H9 (cell line): ENCODE measurements at regions not wholly inside any gene's neighbourhood (a gene's known extent, or its start where the extent isn't known, plus 50 kb on each side); places are given as distances from the start of the nearest gene placed in this dataset.

Source experiments
- DNase-seq: peaks from one replicate; pipeline ENCODE4 v3.0.0-alpha.2; 2017
- H2AFZ ChIP-seq: one replicate; pipeline ENCODE4 v1.6.1; 2013; ENCODE audit warnings: mild to moderate bottlenecking, low read length, control low read depth, moderate library complexity
- H2AK5ac ChIP-seq: 2 replicates; pipeline ENCODE4 v1.6.1; 2013; ENCODE audit warnings: low read length, control low read depth, mixed read lengths; ENCODE audit not compliant: insufficient read length
- H2BK120ac ChIP-seq: one replicate; pipeline ENCODE4 v1.6.1; 2013; ENCODE audit warnings: low read depth, mild to moderate bottlenecking, low read length, control low read depth, inconsistent platforms; ENCODE audit not compliant: poor library complexity, severe bottlenecking
- H2BK12ac ChIP-seq: 2 replicates; pipeline ENCODE4 v1.6.1; 2013; ENCODE audit warnings: low read length, control low read depth, mixed read lengths, low read depth; ENCODE audit not compliant: insufficient read length
- H2BK15ac ChIP-seq: 2 replicates; pipeline ENCODE4 v1.6.1; 2013; ENCODE audit warnings: low read depth, low read length, control low read depth
- H2BK20ac ChIP-seq: one replicate; pipeline ENCODE4 v1.6.1; 2013; ENCODE audit warnings: low read depth, mild to moderate bottlenecking, low read length, control low read depth, inconsistent platforms; ENCODE audit not compliant: poor library complexity, severe bottlenecking
- H2BK5ac ChIP-seq: 2 replicates; pipeline ENCODE4 v1.6.1; 2013; ENCODE audit warnings: low read length, control low read depth, mixed read lengths; ENCODE audit not compliant: insufficient read length
- H3K14ac ChIP-seq: 2 replicates; pipeline ENCODE4 v1.6.1; 2013; ENCODE audit warnings: low read length, control low read depth; ENCODE audit not compliant: insufficient read depth
- H3K18ac ChIP-seq: 2 replicates; pipeline ENCODE4 v1.6.1; 2013; ENCODE audit warnings: low read depth, mild to moderate bottlenecking, mixed read lengths, low read length, control low read depth; ENCODE audit not compliant: insufficient read length
- H3K23ac ChIP-seq: 2 replicates; pipeline ENCODE4 v1.6.1; 2013; ENCODE audit warnings: low read length, control low read depth, mixed read lengths, low read depth; ENCODE audit not compliant: insufficient read length
- H3K23me2 ChIP-seq: 2 replicates; pipeline ENCODE4 v1.6.1; 2013; ENCODE audit warnings: low read depth, mild to moderate bottlenecking, mixed read lengths, low read length, control low read depth; ENCODE audit not compliant: insufficient read length, poor library complexity, severe bottlenecking
- H3K27ac ChIP-seq: 2 replicates; pipeline ENCODE4 v1.5.1; 2013; ENCODE audit warnings: low read length, control low read depth, mixed read lengths, low read depth; ENCODE audit not compliant: insufficient read length
- H3K27me3 ChIP-seq: 2 replicates; pipeline ENCODE4 v1.6.1; 2013; ENCODE audit warnings: low read length, control low read depth, inconsistent platforms; ENCODE audit not compliant: insufficient read depth
- H3K4ac ChIP-seq: 2 replicates; pipeline ENCODE4 v1.6.1; 2013; ENCODE audit warnings: low read depth, mild to moderate bottlenecking, control low read depth, inconsistent platforms, low read length, moderate library complexity
- H3K4me1 ChIP-seq: 2 replicates; pipeline ENCODE4 v1.6.1; 2013; ENCODE audit warnings: low read length, control low read depth, inconsistent platforms; ENCODE audit not compliant: insufficient read depth
- H3K4me2 ChIP-seq: 2 replicates; pipeline ENCODE4 v1.6.1; 2013; ENCODE audit warnings: low read length, control low read depth, mixed read lengths; ENCODE audit not compliant: insufficient read length, insufficient read depth
- H3K56ac ChIP-seq: 2 replicates; pipeline ENCODE4 v1.6.1; 2013; ENCODE audit warnings: low read depth, mild to moderate bottlenecking, mixed read lengths, low read length, control low read depth; ENCODE audit not compliant: insufficient read length
- H3K79me1 ChIP-seq: 2 replicates; pipeline ENCODE4 v1.6.1; 2013; ENCODE audit warnings: low read depth, mild to moderate bottlenecking, moderate library complexity, low read length, control low read depth, inconsistent platforms; ENCODE audit not compliant: insufficient read depth, poor library complexity, severe bottlenecking
- H3K79me2 ChIP-seq: 2 replicates; pipeline ENCODE4 v1.6.1; 2013; ENCODE audit warnings: low read length, control low read depth, inconsistent platforms; ENCODE audit not compliant: insufficient read depth
- H3K9ac ChIP-seq: 2 replicates; pipeline ENCODE4 v1.6.1; 2013; ENCODE audit warnings: low read length, control low read depth, mixed read lengths; ENCODE audit not compliant: insufficient read length; ENCODE audit errors: extremely low read depth
- H3K9me3 ChIP-seq: one replicate; pipeline ENCODE4 v1.6.1; 2013; ENCODE audit warnings: low read depth, low read length, inconsistent platforms; ENCODE audit not compliant: control insufficient read depth
- H3T11ph ChIP-seq: one replicate; pipeline ENCODE4 v1.6.1; 2013; ENCODE audit warnings: mild to moderate bottlenecking, low read length, control low read depth, inconsistent platforms
- H4K20me1 ChIP-seq: one replicate; pipeline ENCODE4 v1.6.1; 2013; ENCODE audit not compliant: control insufficient read depth, insufficient read length, insufficient read depth
- H4K5ac ChIP-seq: 2 replicates; pipeline ENCODE4 v1.6.1; 2013; ENCODE audit warnings: low read depth, mild to moderate bottlenecking, mixed read lengths, low read length, control low read depth; ENCODE audit not compliant: insufficient read length
- H4K8ac ChIP-seq: replicated peaks from 2 replicates; pipeline ENCODE4 v1.6.1; 2013; ENCODE audit warnings: low read length, control low read depth, mixed read lengths, low read depth; ENCODE audit not compliant: insufficient read length
- H4K91ac ChIP-seq: 2 replicates; pipeline ENCODE4 v1.6.1; 2013; ENCODE audit warnings: low read depth, mild to moderate bottlenecking, moderate library complexity, mixed read lengths, low read length, control low read depth; ENCODE audit not compliant: insufficient read length
- H3K27ac Mint-ChIP-seq, 3 experiments: 2 replicates in 2 of 3; 3 replicates in 1 of 3; pipeline ENCODE4 v1.8.0; 2020 to 2021; ENCODE audit warnings: mixed read lengths in 3 of 3, mild to moderate bottlenecking in 1 of 3, moderate library complexity in 1 of 3
- H3K27me3 Mint-ChIP-seq: 2 replicates; pipeline ENCODE4 v1.8.0; 2021; ENCODE audit warnings: low read depth, mild to moderate bottlenecking, moderate library complexity, mixed read lengths
- H3K36me3 Mint-ChIP-seq, 3 experiments: 2 replicates in 2 of 3; 3 replicates in 1 of 3; pipeline ENCODE4 v1.8.0; 2020 to 2021; ENCODE audit warnings: low read depth in 3 of 3, mixed read lengths in 3 of 3; ENCODE audit not compliant: insufficient read depth in 1 of 3
- H3K4me1 Mint-ChIP-seq, 2 experiments: 2 replicates each; pipeline ENCODE4 v1.8.0; 2020; ENCODE audit warnings: mixed read lengths in 2 of 2
- H3K4me3 Mint-ChIP-seq, 2 experiments: 2 replicates in 1 of 2; 3 replicates in 1 of 2; pipeline ENCODE4 v1.8.0; 2020 to 2021; ENCODE audit warnings: mild to moderate bottlenecking in 2 of 2, mixed read lengths in 2 of 2, moderate library complexity in 1 of 2
- H3K9me3 Mint-ChIP-seq, 2 experiments: 2 replicates in 1 of 2; 3 replicates in 1 of 2; pipeline ENCODE4 v1.8.0; 2020; ENCODE audit warnings: mild to moderate bottlenecking in 2 of 2, mixed read lengths in 2 of 2, moderate library complexity in 1 of 2
- WGBS: extraction: QIAGEN DNeasy Blood & Tissue Kit; methylation state at CpG from one replicate; pipeline ENCODE4 v1.1.7; 2013; ENCODE audit warnings: missing lambda C conversion rate, low lambda C conversion rate, mixed read lengths; ENCODE audit not compliant: insufficient read length; ENCODE audit errors: extremely low coverage; 5-methylcytosine and 5-hydroxymethylcytosine counted together
- TF ChIP-seq, protein P1 (sequence below): fragments of 200-600 bp; sonication (generic); conservative IDR thresholded peaks from 3 replicates; pipeline ENCODE4 v1.8.0; 2021; ENCODE audit warnings: antibody characterized with exemption, mild to moderate bottlenecking

GRCh38 chr10:118845776-118846175 is 91.0 kb upstream of the CACUL1 start:
- Histone ChIP-seq H2AFZ (no peak overlapping the region), H3K79me2 (no peaks in the 10 kb centered on the region), H3K23ac (no peak overlapping the region), H2AK5ac (no peak overlapping the region), H2BK15ac (no peak overlapping the region), H3K23me2 (no peaks in the 10 kb centered on the region), H4K5ac (no peak overlapping the region), H3K4me1 (no peaks in the 10 kb centered on the region), H2BK20ac (no peak overlapping the region), H2BK120ac (no peak overlapping the region), H3K4ac (no peak overlapping the region), H3K56ac (no peak overlapping the region), H3K27me3 (no peaks in the 10 kb centered on the region), H2BK5ac (no peak overlapping the region), H3T11ph (no peak overlapping the region), H4K8ac (no peak overlapping the region), H3K27ac (no peak overlapping the region), H2BK12ac (no peak overlapping the region), H3K4me2 (no peak overlapping the region), H4K20me1 (no peaks in the 10 kb centered on the region), H3K14ac (no peak overlapping the region), H3K9me3 (no peaks in the 10 kb centered on the region), H3K18ac (no peak overlapping the region), H3K79me1 (no peaks in the 10 kb centered on the region), H3K9ac (no peak overlapping the region), H4K91ac (no peak overlapping the region)
- Mint-ChIP-seq H3K4me1 (peaks cover 12 to 13% of the 10 kb centered on the region in 2 experiments), H3K36me3 (no peaks in the 10 kb centered on the region), H3K27me3 (no peaks in the 10 kb centered on the region; the same call in 1 of the 2 replicates), H3K4me3 (no peak overlapping the region), H3K9me3 (no peaks in the 10 kb centered on the region), H3K27ac (no peak overlapping the region; a peak in 1 of 7 replicates)
- TF ChIP-seq, protein P1, sequence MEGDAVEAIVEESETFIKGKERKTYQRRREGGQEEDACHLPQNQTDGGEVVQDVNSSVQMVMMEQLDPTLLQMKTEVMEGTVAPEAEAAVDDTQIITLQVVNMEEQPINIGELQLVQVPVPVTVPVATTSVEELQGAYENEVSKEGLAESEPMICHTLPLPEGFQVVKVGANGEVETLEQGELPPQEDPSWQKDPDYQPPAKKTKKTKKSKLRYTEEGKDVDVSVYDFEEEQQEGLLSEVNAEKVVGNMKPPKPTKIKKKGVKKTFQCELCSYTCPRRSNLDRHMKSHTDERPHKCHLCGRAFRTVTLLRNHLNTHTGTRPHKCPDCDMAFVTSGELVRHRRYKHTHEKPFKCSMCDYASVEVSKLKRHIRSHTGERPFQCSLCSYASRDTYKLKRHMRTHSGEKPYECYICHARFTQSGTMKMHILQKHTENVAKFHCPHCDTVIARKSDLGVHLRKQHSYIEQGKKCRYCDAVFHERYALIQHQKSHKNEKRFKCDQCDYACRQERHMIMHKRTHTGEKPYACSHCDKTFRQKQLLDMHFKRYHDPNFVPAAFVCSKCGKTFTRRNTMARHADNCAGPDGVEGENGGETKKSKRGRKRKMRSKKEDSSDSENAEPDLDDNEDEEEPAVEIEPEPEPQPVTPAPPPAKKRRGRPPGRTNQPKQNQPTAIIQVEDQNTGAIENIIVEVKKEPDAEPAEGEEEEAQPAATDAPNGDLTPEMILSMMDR = no peak
- WGBS = no CpG with 5 or more reads among the region's 2 CpGs
- DNase-seq = no peak
